CD4-positive, alpha-beta T cell treated with Interleukin-17A for 4 hours (primary cell): ENCODE measurements at regions not wholly inside any gene's neighbourhood (a gene's known extent, or its start where the extent isn't known, plus 50 kb on each side); places are given as distances from the start of the nearest gene placed in this dataset.

Experiments used
- DNase-seq: peaks from one replicate; pipeline ENCODE4 v3.0.0-alpha.2; 2020; ENCODE audit warnings: mixed read lengths

- DNase-seq: no peak
These were observed 351.2 kb upstream of the EEF2KMT start for GRCh38 chr16:5448798-5449197.

GRCh38 chr16:5447734-5448133, 350.1 kb upstream of the EEF2KMT start:
- no peak for DNase-seq

- DNase-seq: no peak
These were observed 349.1 kb upstream of the EEF2KMT start for GRCh38 chr16:5446623-5447240.

GRCh38 chr16:5444189-5444588, 346.6 kb upstream of the EEF2KMT start:
- DNase-seq: no peak

DNA sequence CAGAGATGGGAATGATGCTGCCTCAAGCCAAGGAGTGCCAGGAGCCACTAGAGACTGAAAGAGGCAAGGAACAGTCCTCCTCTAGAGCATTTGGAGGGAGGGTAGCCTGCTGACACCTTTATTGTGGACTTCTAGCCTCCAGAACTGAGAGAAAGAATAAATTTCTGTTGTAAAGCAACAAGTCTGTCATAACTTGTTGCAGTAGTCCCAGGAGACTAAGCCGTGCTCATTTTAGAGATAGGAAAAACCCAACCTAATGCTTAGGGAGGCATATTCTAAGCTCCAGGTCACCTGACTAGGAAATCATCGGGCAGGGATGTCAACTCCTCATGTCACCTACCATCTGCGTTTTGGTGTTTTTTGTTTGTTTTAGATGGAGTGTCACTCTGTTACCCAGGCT, 345.4 kb upstream of the EEF2KMT start:
- DNase-seq: no peak

- no peak for DNase-seq
These were observed 344.5 kb upstream of the EEF2KMT start for GRCh38 chr16:5442054-5442453.

DNA sequence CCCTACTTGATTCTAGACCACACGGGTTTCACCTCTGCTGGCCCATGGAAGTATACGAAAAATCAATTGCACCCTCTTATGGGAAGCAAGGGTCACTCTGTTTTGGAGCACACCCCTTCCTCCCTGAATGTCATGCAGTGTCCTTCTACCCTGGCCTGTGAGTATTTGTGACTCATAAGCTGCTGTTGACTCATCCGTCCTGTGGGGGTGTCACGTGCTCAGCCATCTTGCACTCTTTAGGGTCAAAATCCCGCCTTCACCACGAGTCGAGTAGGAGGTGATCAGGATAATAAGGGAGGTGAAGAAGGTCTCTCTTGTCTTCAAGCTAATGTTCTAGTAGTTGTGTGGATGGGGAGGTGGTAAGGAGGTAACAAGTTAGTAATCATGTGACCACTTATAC, 341.0 kb upstream of the EEF2KMT start:
- no peak for DNase-seq

- DNase-seq: no peak
These were observed 336.0 kb upstream of the EEF2KMT start for GRCh38 chr16:5433587-5433986.

- no peak for DNase-seq
These were observed 334.6 kb upstream of the EEF2KMT start for GRCh38 chr16:5432166-5432565.

DNA sequence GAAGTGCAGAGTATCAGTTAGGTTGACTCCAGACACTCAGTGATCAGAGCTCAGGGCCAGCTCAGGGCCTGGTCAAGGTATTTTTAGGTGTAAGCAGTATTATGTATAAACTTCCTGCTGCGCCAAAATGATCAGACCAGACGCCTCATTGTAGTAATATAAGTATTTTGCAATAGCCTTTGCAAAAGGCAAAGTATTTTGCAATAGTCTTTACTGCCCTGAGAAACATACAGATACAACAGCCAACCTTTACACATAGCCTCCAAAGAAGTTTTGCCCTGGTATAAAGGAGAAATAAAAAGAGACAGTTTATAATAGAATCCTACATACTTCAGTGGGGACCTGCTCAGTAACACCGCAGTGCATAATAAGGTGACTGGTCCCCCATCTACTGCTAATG, 333.0 kb upstream of the EEF2KMT start:
- DNase-seq: no peak

DNA sequence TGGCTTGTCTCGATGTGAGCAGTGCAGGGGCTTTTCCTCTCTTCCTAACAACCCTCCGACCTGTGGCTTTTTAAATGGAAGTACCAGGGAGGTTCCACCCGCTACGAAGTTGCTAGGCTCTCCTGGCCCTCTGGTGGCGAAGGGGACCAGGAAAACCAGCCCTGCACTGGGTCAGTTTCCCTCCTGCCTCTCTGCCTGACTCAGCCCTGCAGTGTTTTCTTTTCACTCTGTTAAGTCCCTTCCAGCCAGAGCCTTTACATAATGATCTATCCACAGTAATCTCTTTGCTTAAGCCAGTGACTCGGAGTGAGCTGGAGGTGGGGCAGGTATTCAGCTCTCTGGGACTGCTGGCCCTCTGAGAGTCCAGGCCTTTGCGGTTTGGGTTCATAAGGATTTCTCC, 331.3 kb upstream of the EEF2KMT start:
- no peak for DNase-seq

- no peak for DNase-seq
These were observed 330.0 kb upstream of the EEF2KMT start for GRCh38 chr16:5427571-5427970.

DNA sequence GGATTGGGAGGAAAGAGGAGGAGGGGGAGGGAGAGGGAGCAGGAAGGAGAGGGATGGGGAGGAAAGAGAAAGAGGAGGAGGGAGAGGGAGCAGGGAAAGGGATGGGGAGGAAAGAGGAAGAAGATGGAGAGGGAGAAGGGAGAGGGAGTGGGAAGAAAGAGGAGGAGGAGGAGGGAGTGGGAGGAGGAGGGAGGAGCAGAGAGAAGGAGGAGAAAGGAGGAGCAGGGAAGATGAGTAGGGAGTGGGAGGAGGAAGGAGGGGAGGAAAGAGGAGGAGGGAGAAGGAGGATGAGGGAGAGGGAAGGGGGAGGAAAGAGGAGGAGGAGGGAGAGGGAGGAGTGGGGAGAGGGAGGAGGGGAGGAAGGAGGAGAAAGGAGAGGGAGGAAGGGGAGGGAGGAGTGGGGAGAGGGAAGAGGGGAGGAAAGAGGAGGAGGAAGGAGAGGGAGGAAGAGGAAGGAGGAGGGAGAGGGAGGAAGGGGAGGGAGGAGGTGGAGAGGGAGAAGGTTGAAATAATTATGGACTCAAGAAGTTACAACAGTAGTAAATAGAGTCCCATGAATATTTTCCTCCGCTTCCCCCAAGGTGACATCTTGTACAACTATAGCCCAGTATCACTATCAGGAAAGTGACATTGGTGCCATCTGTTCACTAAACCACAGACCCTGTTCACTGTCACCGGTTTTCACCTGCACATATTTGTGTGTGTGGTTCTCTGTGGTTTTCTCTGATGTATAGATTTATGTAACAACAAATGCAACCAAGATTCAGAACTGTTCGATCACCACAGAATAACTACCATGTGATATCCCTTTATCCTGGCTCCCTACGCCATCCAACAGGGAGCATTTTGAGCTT, 325.3 kb upstream of the EEF2KMT start:
- DNase-seq: no peak

- no peak for DNase-seq
These were observed 324.5 kb upstream of the EEF2KMT start for GRCh38 chr16:5422047-5422446.

GRCh38 chr16:5416013-5416412, 318.4 kb upstream of the EEF2KMT start:
- DNase-seq: no peak

GRCh38 chr16:5415123-5415522, 317.5 kb upstream of the EEF2KMT start:
- DNase-seq: no peak

GRCh38 chr16:5412731-5413130, 315.1 kb upstream of the EEF2KMT start:
- no peak for DNase-seq

DNA sequence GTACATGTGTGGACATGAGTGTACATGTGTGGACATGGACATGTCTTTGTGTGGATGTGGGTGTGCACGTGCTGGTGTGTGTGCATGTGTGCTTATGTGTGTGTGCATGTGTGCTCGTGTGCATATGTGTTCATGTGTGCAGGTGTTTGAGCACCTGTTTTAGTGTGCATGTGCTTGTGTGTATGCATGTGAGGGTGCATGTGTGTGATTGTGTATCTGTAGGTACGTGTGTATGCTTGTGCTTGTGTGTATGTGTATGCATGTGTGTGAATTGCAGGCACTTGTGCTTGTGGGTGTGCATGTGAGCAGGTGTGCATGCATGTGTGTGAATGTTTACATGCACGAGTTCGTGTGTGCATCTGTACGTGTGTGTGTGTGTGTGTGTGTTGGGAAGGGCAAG, 300.6 kb upstream of the EEF2KMT start:
- no peak for DNase-seq

- no peak for DNase-seq
These were observed 299.3 kb upstream of the EEF2KMT start for GRCh38 chr16:5396880-5397279.

DNA sequence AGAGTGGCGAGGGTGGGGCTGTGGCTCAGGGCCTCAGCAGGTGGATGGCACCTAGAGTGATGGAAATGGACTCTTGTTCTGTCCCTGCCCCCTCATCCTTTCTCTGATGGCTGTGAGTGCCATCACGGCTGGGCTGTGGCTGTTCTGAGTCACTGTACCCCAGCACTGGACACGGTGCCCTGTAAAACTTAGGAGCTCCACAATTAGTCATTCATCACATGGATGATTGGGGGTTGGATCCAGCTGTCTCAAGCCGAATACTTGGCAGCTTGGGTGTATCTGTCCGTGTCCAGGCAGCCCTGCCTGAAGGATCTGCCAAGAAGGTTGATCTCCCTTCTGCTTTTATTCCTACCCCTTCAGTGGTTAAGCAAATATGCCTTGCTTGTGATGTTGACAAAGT, 295.5 kb upstream of the EEF2KMT start:
- DNase-seq: no peak

- no peak for DNase-seq
These were observed 289.4 kb upstream of the EEF2KMT start for GRCh38 chr16:5386989-5387388.

DNA sequence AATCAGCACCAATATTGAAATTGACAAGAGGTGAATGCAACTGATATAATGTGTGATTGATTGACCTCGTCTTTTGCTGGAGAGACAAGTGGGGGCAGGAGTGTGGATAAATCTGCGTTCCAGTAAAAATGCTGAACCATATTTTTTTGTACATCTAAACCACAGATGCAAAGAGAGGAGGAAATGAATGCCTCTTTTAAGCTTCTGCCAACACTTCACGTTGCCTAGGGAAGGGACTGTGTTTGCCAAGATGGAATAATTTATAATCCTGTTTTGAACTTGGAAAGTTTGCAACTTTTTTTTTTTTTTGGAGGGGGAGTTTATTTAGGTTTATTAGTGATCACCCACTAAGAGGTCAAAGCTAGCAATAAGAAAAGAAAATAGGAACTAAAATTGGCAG, 288.2 kb upstream of the EEF2KMT start:
- DNase-seq: no peak

- no peak for DNase-seq
These were observed 287.5 kb upstream of the EEF2KMT start for GRCh38 chr16:5385115-5385514.

GRCh38 chr16:5383737-5384136, 286.1 kb upstream of the EEF2KMT start:
- DNase-seq: no peak

GRCh38 chr16:5382484-5382883, 284.9 kb upstream of the EEF2KMT start:
- DNase-seq: no peak
